PC-9 (cell line): ENCODE measurements at regions not wholly inside any gene's neighbourhood (a gene's known extent, or its start where the extent isn't known, plus 50 kb on each side); places are given as distances from the start of the nearest gene placed in this dataset.

Source experiments
- BruUV-seq: library from RNA; stranded (reverse); fragments of 400-500 nt; replicated peaks from 2 replicates; lab custom pipeline; 2021; lab: Mats Ljungman, UMichigan
- CTCF ChIA-PET: fragments of 300-600 bp; sonication (Branson Sonifier 250); formaldehyde crosslinking; loops from one replicate; lab custom pipeline; 2022; ENCODE audit warnings: antibody characterized with exemption; lab: Charles Lee
- POLR2A ChIA-PET: fragments of 300-600 bp; sonication (Branson Sonifier 250); formaldehyde crosslinking; loops from one replicate; lab custom pipeline; 2022; ENCODE audit warnings: antibody characterized with exemption; ENCODE audit not compliant: unreplicated experiment; lab: Charles Lee
- DNase-seq, 2 experiments: peaks; one replicate each; pipeline versions ENCODE4 v3.0.0 to v3.0.0-alpha.2; 2015 to 2022; ENCODE audit warnings: mixed read lengths in 1 of 2
- H2AFZ ChIP-seq: fragments of 200-600 bp; sonication (generic); 2 replicates; pipeline ENCODE4 v1.8.1; 2017; ENCODE audit warnings: antibody characterized with exemption
- H3F3A ChIP-seq: fragments of 200-600 bp; sonication (generic); 2 replicates; pipeline ENCODE4 v1.8.1; 2017; ENCODE audit warnings: antibody characterized with exemption, mild to moderate bottlenecking, low read depth; ENCODE audit not compliant: insufficient read depth
- H3K27ac ChIP-seq: fragments of 200-600 bp; sonication (generic); 2 replicates; pipeline ENCODE4 v1.6.1; 2016; ENCODE audit warnings: mixed run types
- H3K27me3 ChIP-seq: fragments of 200-600 bp; sonication (generic); 2 replicates; pipeline ENCODE4 v1.6.1; 2016; ENCODE audit warnings: low read depth, mixed run types; ENCODE audit not compliant: insufficient read depth
- H3K36me3 ChIP-seq: fragments of 200-600 bp; sonication (generic); 2 replicates; pipeline ENCODE4 v1.6.1; 2016; ENCODE audit warnings: low read depth, mixed run types
- H3K4me1 ChIP-seq: fragments of 200-600 bp; sonication (generic); replicated peaks from 2 replicates; pipeline ENCODE4 v1.6.1; 2016; ENCODE audit warnings: mixed run types; ENCODE audit not compliant: insufficient read depth
- H3K4me2 ChIP-seq: fragments of 200-600 bp; sonication (generic); 2 replicates; pipeline ENCODE4 v1.6.1; 2017; ENCODE audit warnings: mixed run types
- H3K4me3 ChIP-seq: fragments of 200-600 bp; sonication (generic); 2 replicates; pipeline ENCODE4 v1.6.1; 2016; ENCODE audit warnings: mixed run types
- H3K79me2 ChIP-seq: fragments of 200-600 bp; sonication (generic); 2 replicates; pipeline ENCODE4 v1.6.1; 2017; ENCODE audit warnings: low read depth, mixed run types
- H3K9me2 ChIP-seq: fragments of 200-600 bp; sonication (generic); 2 replicates; pipeline ENCODE4 v1.8.1; 2017; ENCODE audit warnings: mild to moderate bottlenecking; ENCODE audit not compliant: insufficient read depth
- H3K9me3 ChIP-seq: fragments of 200-600 bp; sonication (generic); 2 replicates; pipeline ENCODE4 v1.8.1; 2016; ENCODE audit warnings: low read depth; ENCODE audit not compliant: insufficient read depth
- H4K20me1 ChIP-seq: fragments of 200-600 bp; sonication (generic); 2 replicates; pipeline ENCODE4 v1.8.1; 2017; ENCODE audit not compliant: insufficient read depth
- EZH2 ChIP-seq: fragments of 200-600 bp; sonication (generic); IDR thresholded peaks from 2 replicates; pipeline ENCODE4 v1.8.0; 2017; ENCODE audit warnings: antibody characterized with exemption, low read depth
- intact Hi-C: fragments of 100-400 bp; cut with micrococcal nuclease; formaldehyde crosslinking; loops from one replicate; pipeline ENCODE4 v1.10.0; 2022; ENCODE audit not compliant: unreplicated experiment
- TF ChIP-seq, protein P1 (sequence below): fragments of 200-600 bp; sonication (generic); conservative IDR thresholded peaks from 2 replicates; pipeline ENCODE4 v1.6.1; 2017; ENCODE audit warnings: mixed run types, antibody characterized with exemption, mild to moderate bottlenecking, moderate library complexity

DNA sequence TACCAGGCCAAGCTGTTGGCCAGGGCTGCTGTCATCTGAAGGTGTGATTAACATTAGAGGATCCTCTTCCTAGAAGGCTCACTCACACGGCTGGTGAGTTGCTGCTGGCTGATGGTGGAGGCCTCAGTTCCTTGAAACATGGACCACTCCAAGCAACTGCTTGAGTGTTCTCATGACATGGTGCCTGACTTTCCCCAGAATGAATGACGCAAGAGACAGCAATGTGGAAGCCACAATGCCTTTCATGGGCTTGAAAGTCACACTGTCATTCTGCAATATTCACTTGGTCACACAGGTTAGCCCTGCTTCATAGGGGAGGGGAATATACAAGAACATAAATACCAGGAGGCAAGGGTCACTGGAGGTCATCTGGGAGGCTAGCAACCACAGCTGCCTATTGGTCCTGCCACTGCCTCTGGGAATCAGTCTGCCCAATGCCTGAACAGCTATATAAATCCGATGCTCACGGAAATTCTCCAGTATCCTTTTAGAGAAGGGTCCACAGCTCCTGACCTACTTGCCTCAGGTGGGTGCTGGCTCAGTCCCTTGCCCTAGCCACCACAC, 97.1 kb upstream of the MAML3 start:
- intact Hi-C loops, result loop anchor here (5.0 to 10.0 kb wide), 3 partner anchors 509 to 604 kb away; no protein-coding TSS in a partner anchor
- H3F3A ChIP-seq, result peaks cover 7% of the 10 kb centered on the region; the same call in 1 of the 2 replicates
- H2AFZ ChIP-seq, result no peak overlapping the region
- H3K27me3 ChIP-seq, result no peaks in the 10 kb centered on the region
- no TSS peak for BruUV-seq
- peaks cover 50% of the 10 kb centered on the region for H3K4me1 ChIP-seq
- peak in 1 of 2 experiments; percentile 38 for DNase-seq
- H3K4me2 ChIP-seq, result peak overlapping the region; percentile 21; the same call in 1 of the 2 replicates
- ChIA-PET POLR2A (no interaction called here), CTCF (no interaction called here)
- H4K20me1 ChIP-seq, result no peaks in the 10 kb centered on the region
- H3K79me2 ChIP-seq, result no peaks in the 10 kb centered on the region
- TF ChIP-seq, protein P1, sequence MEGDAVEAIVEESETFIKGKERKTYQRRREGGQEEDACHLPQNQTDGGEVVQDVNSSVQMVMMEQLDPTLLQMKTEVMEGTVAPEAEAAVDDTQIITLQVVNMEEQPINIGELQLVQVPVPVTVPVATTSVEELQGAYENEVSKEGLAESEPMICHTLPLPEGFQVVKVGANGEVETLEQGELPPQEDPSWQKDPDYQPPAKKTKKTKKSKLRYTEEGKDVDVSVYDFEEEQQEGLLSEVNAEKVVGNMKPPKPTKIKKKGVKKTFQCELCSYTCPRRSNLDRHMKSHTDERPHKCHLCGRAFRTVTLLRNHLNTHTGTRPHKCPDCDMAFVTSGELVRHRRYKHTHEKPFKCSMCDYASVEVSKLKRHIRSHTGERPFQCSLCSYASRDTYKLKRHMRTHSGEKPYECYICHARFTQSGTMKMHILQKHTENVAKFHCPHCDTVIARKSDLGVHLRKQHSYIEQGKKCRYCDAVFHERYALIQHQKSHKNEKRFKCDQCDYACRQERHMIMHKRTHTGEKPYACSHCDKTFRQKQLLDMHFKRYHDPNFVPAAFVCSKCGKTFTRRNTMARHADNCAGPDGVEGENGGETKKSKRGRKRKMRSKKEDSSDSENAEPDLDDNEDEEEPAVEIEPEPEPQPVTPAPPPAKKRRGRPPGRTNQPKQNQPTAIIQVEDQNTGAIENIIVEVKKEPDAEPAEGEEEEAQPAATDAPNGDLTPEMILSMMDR, result no peak
- no peak for TF ChIP-seq EZH2
- no peaks in the 10 kb centered on the region for H3K36me3 ChIP-seq
- H3K9me3 ChIP-seq, result no peaks in the 10 kb centered on the region
- H3K4me3 ChIP-seq, result no peak overlapping the region
- H3K9me2 ChIP-seq, result no peaks in the 10 kb centered on the region
- H3K27ac ChIP-seq, result peak overlapping the region; percentile 73

DNA sequence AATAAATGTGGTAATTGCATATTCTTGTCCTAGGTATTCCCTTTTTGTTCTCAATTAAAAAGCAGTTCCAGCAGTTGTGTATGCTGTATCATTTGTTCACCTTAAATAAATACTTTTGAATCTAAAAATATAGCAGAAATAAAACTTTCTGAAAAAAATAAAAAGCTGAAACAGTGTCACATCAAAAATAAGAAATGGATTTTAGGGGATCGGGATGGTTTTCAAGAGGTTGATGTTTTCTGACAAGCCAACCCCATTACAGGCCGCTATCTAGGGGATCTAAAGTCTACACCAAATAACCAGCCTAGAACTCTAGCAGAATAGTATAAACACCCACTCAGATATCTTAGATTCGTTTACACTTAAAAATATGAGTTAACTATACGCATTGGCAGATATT, 95.4 kb upstream of the MAML3 start:
- BruUV-seq, result no TSS peak
- Histone ChIP-seq H3K9me3 (no peaks in the 10 kb centered on the region), H3K36me3 (no peaks in the 10 kb centered on the region), H3K4me1 (peaks cover 33% of the 10 kb centered on the region), H3K79me2 (no peaks in the 10 kb centered on the region), H3K27me3 (no peaks in the 10 kb centered on the region), H3K4me2 (no peak overlapping the region), H2AFZ (no peak overlapping the region), H4K20me1 (no peaks in the 10 kb centered on the region), H3K4me3 (no peak overlapping the region), H3F3A (peaks cover 7% of the 10 kb centered on the region; the same call in 1 of the 2 replicates), H3K9me2 (no peaks in the 10 kb centered on the region), H3K27ac (no peak overlapping the region)
- TF ChIP-seq, protein P1, result no peak
- TF ChIP-seq EZH2, result no peak
- intact Hi-C loops, result no loop called here
- DNase-seq, result no peak
- ChIA-PET POLR2A (interaction anchor here (0.7 kb wide), 1 partner anchor 96 kb away, joined by 6 read pairs; no protein-coding TSS in a partner anchor), CTCF (interaction anchor here (0.8 kb wide), 1 partner anchor 94 kb away, joined by 3 read pairs; no protein-coding TSS in a partner anchor)

DNA sequence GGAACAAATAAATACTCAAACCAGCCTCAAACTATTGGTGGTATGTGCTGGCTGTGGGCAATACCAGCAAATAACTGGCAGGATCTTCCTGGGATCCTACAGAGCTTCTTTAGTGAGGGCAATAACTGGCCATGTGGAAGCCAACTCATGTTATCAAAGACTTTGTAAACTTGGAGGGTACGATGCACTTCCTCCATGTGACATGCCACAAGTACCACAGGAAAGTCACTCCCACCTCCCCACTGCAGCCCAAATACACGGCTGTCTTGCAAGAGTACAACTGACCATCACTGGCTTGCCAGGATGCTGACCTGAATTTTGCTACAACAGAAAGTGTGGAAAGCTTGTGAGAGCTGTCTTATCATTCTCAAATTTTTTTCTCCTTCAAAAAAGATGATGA, 93.3 kb upstream of the MAML3 start:
- no peak for DNase-seq
- peaks cover 7% of the 10 kb centered on the region; the same call in 1 of the 2 replicates for H3F3A ChIP-seq
- no peaks in the 10 kb centered on the region for H3K9me3 ChIP-seq
- H3K36me3 ChIP-seq, result no peaks in the 10 kb centered on the region
- H3K4me1 ChIP-seq, result peaks cover 16% of the 10 kb centered on the region
- no peak for TF ChIP-seq EZH2
- TF ChIP-seq, protein P1, result no peak
- no peak overlapping the region for H3K27ac ChIP-seq
- H3K4me2 ChIP-seq, result no peak overlapping the region
- no peak overlapping the region for H2AFZ ChIP-seq
- no TSS peak for BruUV-seq
- ChIA-PET CTCF (no interaction called here), POLR2A (no interaction called here)
- no peak overlapping the region for H3K4me3 ChIP-seq
- no peaks in the 10 kb centered on the region for H3K9me2 ChIP-seq
- no peaks in the 10 kb centered on the region for H3K79me2 ChIP-seq
- intact Hi-C loops, result no loop called here
- no peaks in the 10 kb centered on the region for H3K27me3 ChIP-seq
- H4K20me1 ChIP-seq, result no peaks in the 10 kb centered on the region
